GM12891 (cell line): ENCODE measurements at regions not wholly inside any gene's neighbourhood (a gene's known extent, or its start where the extent isn't known, plus 50 kb on each side); places are given as distances from the start of the nearest gene placed in this dataset.
"Not testable (repeated sequence)": the region's sequence is repeated elsewhere in the genome, so short reads cannot be mapped to it uniquely, and the experiment has no call there.

Experiments used
- DNase-seq: peaks from one replicate; pipeline ENCODE4 v3.0.0; 2011; ENCODE audit warnings: low spot score; ENCODE audit not compliant: insufficient read length
- FAIRE-seq: peaks from 2 replicates; lab custom pipeline; 2011; peaks lifted over from hg19 to GRCh38; lab: Jason Lieb, UNC
- PAX5 ChIP-seq: IDR thresholded peaks from 2 replicates; pipeline ENCODE4 v1.6.1; 2011; ENCODE audit warnings: low read length, moderate library complexity, mild to moderate bottlenecking; ENCODE audit not compliant: insufficient read depth, severe bottlenecking
- POLR2A ChIP-seq: IDR thresholded peaks from 2 replicates; pipeline ENCODE4 v1.6.1; 2011; ENCODE audit warnings: low read depth, low read length, control low read depth
- POLR2AphosphoS5 ChIP-seq: IDR thresholded peaks from 2 replicates; pipeline ENCODE4 v1.6.1; 2011; ENCODE audit warnings: low read depth, low read length, control low read depth
- POU2F2 ChIP-seq: IDR thresholded peaks from 2 replicates; pipeline ENCODE4 v1.6.1; 2011; ENCODE audit warnings: low read depth, mild to moderate bottlenecking, control low read depth, low read length, moderate library complexity
- SPI1 ChIP-seq: IDR thresholded peaks from 2 replicates; pipeline ENCODE4 v1.6.1; 2011; ENCODE audit warnings: low read depth, low read length, control low read depth
- TAF1 ChIP-seq: IDR thresholded peaks from 2 replicates; pipeline ENCODE4 v1.6.1; 2011; ENCODE audit warnings: low read depth, low read length, control low read depth

DNA sequence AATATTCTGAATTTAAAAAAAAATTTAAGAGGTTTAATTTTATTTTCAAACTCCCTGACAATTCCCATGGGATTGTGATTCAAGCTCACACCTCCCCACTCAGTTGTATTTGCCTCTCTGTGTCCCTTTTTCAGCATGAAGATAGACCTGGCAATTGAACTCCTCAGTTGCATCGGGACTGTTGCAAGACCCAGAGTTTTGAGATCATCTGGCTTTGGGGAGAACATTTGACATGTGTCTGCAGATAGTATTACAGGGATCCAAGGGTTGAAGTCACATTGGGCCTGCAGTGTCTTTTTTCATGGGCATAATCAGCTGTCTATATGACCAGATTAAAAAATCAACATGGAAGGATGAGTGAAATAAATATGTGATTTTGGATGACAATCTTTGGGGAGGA lies 91.1 kb upstream of the EOMES start:
- no peak for FAIRE-seq
- no peak for DNase-seq
- no peak for TF ChIP-seq TAF1
- no peak for TF ChIP-seq POU2F2
- TF ChIP-seq POLR2AphosphoS5 = no peak
- TF ChIP-seq PAX5 = no peak
- TF ChIP-seq SPI1 = no peak
- TF ChIP-seq POLR2A = no peak

DNA sequence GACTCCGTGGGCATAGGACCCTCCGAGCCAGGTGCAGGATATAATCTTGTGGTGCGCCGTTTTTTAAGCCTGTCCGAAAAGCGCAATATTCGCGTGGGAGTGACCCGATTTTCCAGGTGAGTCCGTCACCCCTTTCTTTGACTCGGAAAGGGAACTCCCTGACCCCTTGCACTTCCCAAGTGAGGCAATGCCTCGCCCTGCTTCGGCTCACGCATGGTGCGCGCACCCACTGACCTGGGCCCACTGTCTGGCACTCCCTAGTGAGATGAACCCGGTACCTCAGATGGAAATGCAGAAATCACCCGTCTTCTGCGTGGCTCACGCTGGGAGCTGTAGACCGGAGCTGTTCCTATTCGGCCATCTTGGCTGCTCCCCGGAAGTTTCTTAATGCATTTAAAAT lies 99.5 kb upstream of the EOMES start:
- not testable (repeated sequence) for FAIRE-seq, DNase-seq

DNA sequence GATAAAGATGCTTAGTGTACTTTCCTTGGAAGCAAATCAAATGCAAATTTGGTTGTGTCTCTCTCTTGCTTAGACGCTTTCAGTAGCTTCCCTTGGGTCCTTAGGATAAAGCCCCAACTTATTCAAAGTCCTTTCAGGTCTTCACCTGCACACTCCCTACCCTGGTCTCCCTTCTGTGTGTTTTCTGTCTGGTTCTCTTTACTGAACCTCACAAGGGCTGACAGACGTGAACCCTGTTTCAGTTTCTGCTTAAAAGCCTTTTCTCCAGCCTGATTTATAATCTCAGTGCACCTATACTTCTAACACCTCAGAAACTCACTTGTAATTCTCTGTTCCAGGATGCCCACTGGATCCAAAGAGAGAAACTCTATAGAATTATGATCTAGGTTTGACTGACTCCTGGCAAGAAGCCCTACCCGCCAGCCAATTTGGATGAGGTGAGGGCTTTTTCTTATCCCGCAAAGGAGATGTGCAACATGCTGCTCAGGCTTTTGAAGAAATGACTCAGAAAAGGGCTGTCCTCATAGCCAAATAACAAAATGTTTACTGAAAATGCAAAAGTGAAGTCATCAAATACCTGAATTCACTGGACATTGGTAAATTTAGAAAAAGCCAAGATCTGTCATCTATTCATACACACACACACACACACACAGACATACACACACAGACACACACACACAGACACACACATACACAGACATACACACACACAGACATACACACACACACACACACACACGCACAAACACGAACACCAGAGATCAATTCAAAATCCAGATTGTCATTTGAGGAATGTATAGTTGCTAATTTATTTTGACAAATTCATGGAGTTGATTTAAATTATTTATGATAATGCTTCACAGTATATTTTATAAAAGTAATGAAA lies 102.4 kb upstream of the EOMES start:
- TF ChIP-seq POLR2A = no peak
- TF ChIP-seq POLR2AphosphoS5 = no peak
- TF ChIP-seq PAX5 = no peak
- no peak for TF ChIP-seq POU2F2
- TF ChIP-seq TAF1 = no peak
- TF ChIP-seq SPI1 = no peak
- FAIRE-seq (no peak), DNase-seq (no peak)

DNA sequence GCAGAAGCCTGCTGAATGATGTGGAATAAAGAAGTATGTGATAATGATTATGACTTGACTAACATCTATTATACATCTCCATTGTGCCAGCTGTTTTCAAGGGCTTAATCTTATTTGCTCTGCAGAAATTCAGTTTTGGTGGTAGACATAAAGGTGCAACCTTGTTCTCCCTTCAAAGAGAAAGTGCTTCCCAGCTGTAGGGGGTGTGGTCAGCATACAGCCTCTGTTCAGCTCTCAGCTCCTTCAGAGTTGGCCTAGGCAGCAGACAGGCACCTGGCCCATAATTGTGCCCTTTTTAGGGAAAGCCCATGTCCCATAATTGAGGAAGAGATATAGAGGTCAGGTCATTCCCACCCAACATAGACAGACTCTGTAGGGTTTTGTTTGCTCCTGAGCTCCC lies 104.3 kb upstream of the EOMES start:
- no peak for FAIRE-seq

DNA sequence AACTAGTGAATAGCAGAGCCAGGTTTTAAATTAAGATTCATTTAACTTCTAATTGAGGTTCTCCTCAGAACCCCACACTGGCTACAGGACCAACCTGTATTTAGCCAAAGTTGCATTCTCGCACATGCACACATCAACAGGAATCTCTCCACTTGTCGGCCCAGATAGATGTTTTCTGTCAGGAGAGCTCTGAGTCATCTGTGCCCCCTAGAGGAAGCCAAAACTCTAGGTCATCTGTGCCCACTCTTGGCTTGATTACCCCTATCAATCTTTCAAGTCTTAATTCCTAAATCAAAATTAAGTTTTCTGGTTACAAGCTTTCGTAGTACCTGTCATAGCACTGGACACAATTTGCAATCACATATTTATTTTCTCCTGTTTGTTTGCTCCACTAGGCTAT lies 104.9 kb upstream of the EOMES start:
- no peak for DNase-seq
- TF ChIP-seq TAF1 (no peak), POLR2A (no peak)
- FAIRE-seq = no peak

More for the DNA sequence above, 104.3 kb upstream of the EOMES start:
- DNase-seq = no peak
- TF ChIP-seq PAX5 = no peak

DNA sequence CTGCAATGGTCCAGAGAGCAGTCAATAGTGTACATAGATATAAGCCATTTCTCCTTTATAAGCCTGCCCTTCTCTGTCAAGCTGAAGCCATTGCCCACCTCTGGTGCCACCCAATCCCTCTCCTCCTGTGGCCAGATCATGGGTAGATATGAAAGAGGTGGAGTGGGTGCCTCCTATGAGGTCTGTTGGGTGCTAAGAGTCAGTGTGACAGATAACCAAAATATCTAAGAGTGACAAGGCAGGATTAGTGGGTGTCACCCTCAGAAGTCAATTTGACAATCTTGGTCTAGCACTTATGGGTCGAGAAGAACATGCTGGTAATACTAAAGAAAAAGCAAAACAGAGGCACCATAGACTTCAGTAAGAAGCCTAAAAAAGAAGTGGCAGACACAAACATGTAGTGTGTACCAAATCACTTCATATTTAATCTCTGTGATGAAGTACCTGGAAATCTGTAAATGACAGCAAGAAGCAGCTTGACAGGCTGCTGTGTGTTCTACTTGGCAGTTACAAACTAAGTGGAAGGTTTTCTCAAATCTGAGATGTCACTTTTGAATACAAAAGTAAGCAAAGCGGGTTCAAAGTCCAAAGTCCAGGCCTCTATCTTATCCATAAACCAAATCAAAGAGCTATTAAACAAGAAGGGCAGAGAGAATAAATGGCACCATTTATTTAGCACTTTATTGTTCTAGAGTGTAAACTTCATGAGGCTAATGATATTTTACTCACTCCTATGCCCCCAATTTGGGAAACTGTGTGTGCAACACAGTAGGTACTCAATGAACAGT lies 118.9 kb upstream of the EOMES start:
- TF ChIP-seq SPI1 = no peak
- no peak for TF ChIP-seq PAX5
- TF ChIP-seq POLR2AphosphoS5 = no peak
- TF ChIP-seq TAF1 = no peak
- TF ChIP-seq POU2F2 = no peak
- no peak for TF ChIP-seq POLR2A
- FAIRE-seq (no peak), DNase-seq (no peak)

DNA sequence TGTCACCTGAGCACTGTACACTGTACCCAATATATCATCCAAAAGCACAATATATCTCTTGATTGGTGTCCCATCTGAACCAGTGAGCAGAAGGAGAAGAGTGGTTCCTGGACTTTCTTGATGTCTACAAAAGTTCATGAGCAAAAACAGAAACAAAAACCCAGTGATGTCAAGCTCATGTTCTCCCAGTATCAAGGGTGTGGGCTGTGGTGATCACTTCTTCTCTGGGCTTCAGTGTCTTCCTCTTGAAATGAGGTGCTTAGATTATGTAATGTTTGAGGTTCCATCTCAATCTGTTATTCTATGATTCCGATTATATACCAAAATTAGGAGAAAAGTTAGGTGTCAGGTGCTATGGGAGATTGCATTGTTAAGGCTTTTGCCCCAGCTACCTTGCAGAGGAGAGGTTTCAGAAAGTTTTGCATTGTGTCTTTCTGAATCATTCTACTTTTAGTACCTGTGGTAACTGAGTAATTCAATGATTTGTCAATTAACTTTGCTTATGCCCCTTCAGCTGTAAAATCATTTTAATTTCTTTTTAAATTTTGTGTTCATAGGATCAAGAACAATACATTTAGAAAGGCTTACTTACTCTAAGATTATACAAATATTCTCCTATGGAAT lies 122.0 kb upstream of the EOMES start:
- FAIRE-seq (no peak), DNase-seq (no peak)
- TF ChIP-seq POLR2A = no peak
- no peak for TF ChIP-seq SPI1

DNA sequence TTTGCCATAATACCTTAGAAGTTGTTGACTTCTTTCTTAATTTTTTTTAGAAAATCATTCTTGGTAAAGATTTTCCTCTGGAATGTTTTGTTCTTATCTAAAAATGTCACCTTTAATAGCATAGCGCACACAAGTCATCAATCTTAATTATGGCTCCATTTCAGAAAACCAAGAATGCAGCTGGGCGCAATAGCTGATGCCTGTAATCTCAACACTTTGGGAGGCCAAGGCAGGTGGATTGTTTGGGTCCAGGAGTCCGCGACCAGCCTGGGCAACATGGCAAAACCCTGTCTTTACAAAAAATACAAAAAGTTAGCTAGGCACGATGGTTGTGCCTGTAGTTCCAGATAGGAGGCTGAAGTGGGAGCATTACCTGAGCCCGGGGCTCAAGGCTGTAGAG lies 125.6 kb upstream of the EOMES start:
- DNase-seq = no peak
- TF ChIP-seq SPI1 (no peak), POU2F2 (no peak), POLR2A (no peak), PAX5 (no peak), TAF1 (no peak), POLR2AphosphoS5 (no peak)

DNA sequence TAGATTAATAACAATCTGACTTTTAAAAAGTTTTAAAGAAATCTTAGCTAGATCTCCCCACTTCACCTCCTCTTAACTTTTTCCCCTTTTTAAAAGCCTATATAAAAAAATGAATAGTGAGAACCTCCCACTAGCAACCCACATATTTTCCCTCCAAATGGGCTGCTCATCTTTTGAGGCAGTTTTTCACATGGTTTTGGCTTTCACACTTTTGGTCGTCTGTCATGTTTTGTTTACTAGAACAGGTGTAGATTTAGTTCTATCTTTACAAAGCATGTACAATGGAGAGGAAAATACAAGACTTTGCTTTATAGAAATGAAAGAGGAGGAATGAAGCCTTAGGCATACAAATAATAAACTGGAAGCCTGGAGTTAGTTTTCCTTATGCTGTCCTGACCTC lies 126.7 kb upstream of the EOMES start:
- no peak for DNase-seq
- FAIRE-seq = no peak
- TF ChIP-seq POU2F2 (no peak), TAF1 (no peak), POLR2A (no peak), SPI1 (no peak), POLR2AphosphoS5 (no peak), PAX5 (no peak)

More for the DNA sequence above, 125.6 kb upstream of the EOMES start:
- no peak for FAIRE-seq

DNA sequence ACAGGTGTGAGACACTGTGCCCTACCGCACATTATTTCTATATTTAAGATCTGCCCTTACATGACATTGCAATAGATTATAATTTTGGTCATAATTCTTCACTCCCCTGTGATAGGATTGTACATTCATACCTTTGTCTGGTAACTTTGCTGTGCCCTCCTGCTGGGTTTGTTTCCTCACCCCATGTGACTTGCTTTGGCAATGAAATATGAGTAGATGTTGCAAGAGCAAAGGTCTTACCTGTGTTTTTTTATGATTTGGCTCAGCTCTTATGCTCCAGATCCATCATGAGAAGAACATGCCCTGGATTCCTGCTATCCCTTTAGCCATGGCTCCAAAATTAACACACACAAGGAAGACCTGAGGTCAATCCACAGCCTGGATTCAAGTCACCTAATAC lies 137.7 kb upstream of the EOMES start:
- FAIRE-seq = no peak
- TF ChIP-seq POU2F2 = no peak
- no peak for TF ChIP-seq POLR2AphosphoS5
- no peak for TF ChIP-seq POLR2A
- no peak for TF ChIP-seq TAF1
- no peak for TF ChIP-seq PAX5
- no peak for TF ChIP-seq SPI1

More for the DNA sequence above, 137.7 kb upstream of the EOMES start:
- DNase-seq = no peak
